ENCODE measurements at regions not wholly inside any gene's neighbourhood (a gene's known extent, or its start where the extent isn't known, plus 50 kb on each side); places are given as distances from the start of the nearest gene placed in this dataset.

DNA sequence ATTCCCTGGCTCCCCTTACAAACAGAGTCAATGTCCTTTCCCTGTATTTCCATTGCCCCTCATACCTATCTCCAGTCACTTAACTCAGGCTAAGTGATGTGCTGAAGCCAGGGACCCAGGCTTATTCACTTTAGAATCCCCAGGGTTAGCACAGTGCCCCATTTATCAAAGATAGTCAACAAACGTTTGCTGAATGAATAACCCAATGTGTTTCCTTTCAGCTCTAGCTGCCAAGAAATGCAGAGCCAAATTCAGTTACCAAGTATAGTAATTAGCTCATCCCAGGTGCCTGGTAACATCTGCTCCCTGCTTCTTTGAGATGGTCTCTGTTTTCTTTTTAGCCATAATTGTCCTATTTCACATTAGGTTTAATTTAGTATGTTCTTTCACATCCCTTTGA is 189.5 kb downstream of the PHLDA1 start:
- no peak for ATAC-seq
- H4K20me1 ChIP-seq (ENCODE audit: low read length): no peaks in the 10 kb centered on the region
- intact Hi-C loops (cut with micrococcal nuclease): no loop called here
- no TSS peak for BruUV-seq (replicated peaks)
- H3K9me2 ChIP-seq (replicated peaks; ENCODE audit: low read length): no peaks in the 10 kb centered on the region
- H2AFZ ChIP-seq (ENCODE audit: low read length): no peak overlapping the region
- no peaks in the 10 kb centered on the region for H3K36me3 ChIP-seq (ENCODE audit: low read depth, low read length)
- no peak overlapping the region for H3K27ac ChIP-seq (ENCODE audit: low read length)
- TF ChIP-seq CTCF (conservative IDR thresholded peaks at IDR 0.05; ENCODE audit: low read depth, low read length) (no peak), EZH2 (IDR thresholded peaks at IDR 0.05; ENCODE audit: low read length, unreplicated experiment) (no peak), EZH2phosphoT487 (IDR thresholded peaks at IDR 0.05; ENCODE audit: borderline replicate concordance, low read length) (no peak)
- DNase-seq: no peak
- no peaks in the 10 kb centered on the region for H3F3A ChIP-seq (ENCODE audit: low read length, unreplicated experiment)
- no peak overlapping the region for H3K4me3 ChIP-seq (ENCODE audit: low read length)
- ChIA-PET POLR2A (ENCODE audit: unreplicated experiment) (no interaction called here), CTCF (no interaction called here)
- H3K9ac ChIP-seq (ENCODE audit: low read length): no peak overlapping the region
- no peaks in the 10 kb centered on the region for H3K27me3 ChIP-seq (ENCODE audit: low read length)
- no peaks in the 10 kb centered on the region for H3K79me2 ChIP-seq (ENCODE audit: low read length)
- no peaks in the 10 kb centered on the region for H3K4me1 ChIP-seq (ENCODE audit: insufficient read depth, low read length)
- H3K4me2 ChIP-seq (ENCODE audit: low read length): no peak overlapping the region
- no peaks in the 10 kb centered on the region for H3K9me3 ChIP-seq (ENCODE audit: low read length)

GRCh38 chr12:75840994-75841355 is 190.6 kb downstream of the PHLDA1 start:
- BruUV-seq (replicated peaks): no TSS peak
- ATAC-seq: no peak

DNA sequence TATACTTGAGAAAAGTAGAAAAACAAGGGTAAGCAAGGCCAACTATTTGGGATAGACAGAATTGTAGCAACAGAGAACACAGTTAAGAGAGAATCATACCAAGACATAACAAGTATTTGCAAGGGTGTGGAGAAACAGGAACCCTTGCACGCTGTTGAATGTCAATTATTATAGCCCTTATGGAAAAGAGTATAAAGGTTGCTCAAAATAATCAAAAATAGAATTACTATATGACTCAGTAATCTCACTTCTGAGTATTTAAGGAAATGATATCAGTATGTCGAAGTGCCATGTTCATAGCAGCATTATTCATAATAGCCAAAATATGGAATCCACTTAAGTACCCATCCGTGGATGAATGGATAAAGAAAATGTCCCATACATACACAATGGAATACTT is 193.3 kb downstream of the PHLDA1 start:
- no peaks in the 10 kb centered on the region for H3K4me1 ChIP-seq (ENCODE audit: insufficient read depth, low read length)
- no peaks in the 10 kb centered on the region for H3K27me3 ChIP-seq (ENCODE audit: low read length)
- no peaks in the 10 kb centered on the region for H4K20me1 ChIP-seq (ENCODE audit: low read length)
- H3K9me3 ChIP-seq (ENCODE audit: low read length): no peaks in the 10 kb centered on the region
- H3K36me3 ChIP-seq (ENCODE audit: low read depth, low read length): no peaks in the 10 kb centered on the region
- no peak overlapping the region for H3K4me3 ChIP-seq (ENCODE audit: low read length)
- H2AFZ ChIP-seq (ENCODE audit: low read length): no peak overlapping the region
- POLR2A ChIA-PET (ENCODE audit: unreplicated experiment): no interaction called here
- TF ChIP-seq CTCF (conservative IDR thresholded peaks at IDR 0.05; ENCODE audit: low read depth, low read length) (no peak), EZH2 (IDR thresholded peaks at IDR 0.05; ENCODE audit: low read length, unreplicated experiment) (no peak), EZH2phosphoT487 (IDR thresholded peaks at IDR 0.05; ENCODE audit: borderline replicate concordance, low read length) (no peak)
- no peaks in the 10 kb centered on the region for H3K79me2 ChIP-seq (ENCODE audit: low read length)
- no peaks in the 10 kb centered on the region for H3K9me2 ChIP-seq (replicated peaks; ENCODE audit: low read length)
- BruUV-seq (replicated peaks): no TSS peak
- no peak overlapping the region for H3K27ac ChIP-seq (ENCODE audit: low read length)
- no peak for ATAC-seq
- no peak overlapping the region for H3K9ac ChIP-seq (ENCODE audit: low read length)
- no peak overlapping the region for H3K4me2 ChIP-seq (ENCODE audit: low read length)
- CTCF ChIA-PET: no interaction called here
- no peak for DNase-seq
- no peaks in the 10 kb centered on the region for H3F3A ChIP-seq (ENCODE audit: low read length, unreplicated experiment)
- intact Hi-C loops (cut with micrococcal nuclease): no loop called here

More at GRCh38 chr12:75840994-75841355, 190.6 kb downstream of the PHLDA1 start:
- no peaks in the 10 kb centered on the region for H3K9me3 ChIP-seq (ENCODE audit: low read length)
- no peak overlapping the region for H3K4me3 ChIP-seq (ENCODE audit: low read length)
- H3K9ac ChIP-seq (ENCODE audit: low read length): no peak overlapping the region
- H4K20me1 ChIP-seq (ENCODE audit: low read length): no peaks in the 10 kb centered on the region
- DNase-seq: no peak
- ChIA-PET POLR2A (ENCODE audit: unreplicated experiment) (no interaction called here), CTCF (no interaction called here)
- no peaks in the 10 kb centered on the region for H3K27me3 ChIP-seq (ENCODE audit: low read length)
- TF ChIP-seq EZH2phosphoT487 (IDR thresholded peaks at IDR 0.05; ENCODE audit: borderline replicate concordance, low read length): no peak
- no peak for TF ChIP-seq CTCF (conservative IDR thresholded peaks at IDR 0.05; ENCODE audit: low read depth, low read length)
- no peak for TF ChIP-seq EZH2 (IDR thresholded peaks at IDR 0.05; ENCODE audit: low read length, unreplicated experiment)
- H3K36me3 ChIP-seq (ENCODE audit: low read depth, low read length): no peaks in the 10 kb centered on the region
- intact Hi-C loops (cut with micrococcal nuclease): no loop called here
- H3K4me2 ChIP-seq (ENCODE audit: low read length): no peak overlapping the region
- H3K79me2 ChIP-seq (ENCODE audit: low read length): no peaks in the 10 kb centered on the region
- no peak overlapping the region for H2AFZ ChIP-seq (ENCODE audit: low read length)
- no peaks in the 10 kb centered on the region for H3K4me1 ChIP-seq (ENCODE audit: insufficient read depth, low read length)
- H3K27ac ChIP-seq (ENCODE audit: low read length): no peak overlapping the region
- H3F3A ChIP-seq (ENCODE audit: low read length, unreplicated experiment): no peaks in the 10 kb centered on the region
- no peaks in the 10 kb centered on the region for H3K9me2 ChIP-seq (replicated peaks; ENCODE audit: low read length)

Measured in PC-3 (cell line).